Endothelial cell of umbilical vein (primary cell): ENCODE measurements at regions not wholly inside any gene's neighbourhood (a gene's known extent, or its start where the extent isn't known, plus 50 kb on each side); places are given as distances from the start of the nearest gene placed in this dataset.

Source experiments
- BruUV-seq: library from RNA; stranded (reverse); fragments of 400-500 nt; replicated peaks from 2 replicates; lab custom pipeline; 2021; lab: Mats Ljungman, UMichigan
- CTCF ChIA-PET: fragments of 300-600, 350-600 bp; sonication (Branson Sonifier 250); formaldehyde crosslinking; loops from one replicate; lab custom pipeline; 2021; ENCODE audit warnings: antibody characterized with exemption, inconsistent platforms; lab: Charles Lee
- POLR2A ChIA-PET: fragments of 300-600, 350-600 bp; sonication (Branson Sonifier 250); formaldehyde crosslinking; loops from one replicate; lab custom pipeline; 2021; ENCODE audit warnings: antibody characterized with exemption, inconsistent platforms; lab: Charles Lee
- DNase-seq: peaks from one replicate; pipeline ENCODE4 v3.0.0-alpha.2; 2011; ENCODE audit warnings: low read depth, low spot score
- FAIRE-seq: peaks from 2 replicates; lab custom pipeline; 2011; peaks lifted over from hg19 to GRCh38; lab: Jason Lieb, UNC
- H2AFZ ChIP-seq: 2 replicates; pipeline ENCODE4 v1.6.0; 2012; ENCODE audit warnings: low read depth, low read length, control low read depth, inconsistent platforms
- H3K27ac ChIP-seq: 2 replicates; pipeline ENCODE4 v1.5.1; 2011; ENCODE audit warnings: low read depth, mild to moderate bottlenecking, control low read depth, low read length, moderate library complexity; ENCODE audit not compliant: insufficient read depth
- H3K27me3 ChIP-seq, 2 experiments: 2 replicates each; pipeline versions ENCODE4 v1.6.0 to v1.6.1; 2011; ENCODE audit warnings: low read length in 2 of 2, mixed read lengths in 1 of 2; ENCODE audit not compliant: control insufficient read depth in 2 of 2, insufficient read depth in 2 of 2
- H3K36me3 ChIP-seq, 2 experiments: 2 replicates in 1 of 2; 3 replicates in 1 of 2; pipeline ENCODE4 v1.5.1; 2011; ENCODE audit warnings: low read length in 2 of 2, mild to moderate bottlenecking in 1 of 2, moderate library complexity in 1 of 2; ENCODE audit not compliant: control insufficient read depth in 2 of 2, insufficient read depth in 2 of 2; ENCODE audit errors: extremely low read depth in 1 of 2
- H3K4me1 ChIP-seq: 3 replicates; pipeline ENCODE4 v1.5.1; 2011; ENCODE audit warnings: mild to moderate bottlenecking, low read length; ENCODE audit not compliant: control insufficient read depth, insufficient read depth; ENCODE audit errors: extremely low read depth
- H3K4me2 ChIP-seq: 2 replicates; pipeline ENCODE4 v1.6.1; 2011; ENCODE audit warnings: low read length, control low read depth, mixed read lengths; ENCODE audit not compliant: insufficient read depth
- H3K4me3 ChIP-seq, 3 experiments: fragments of 200-600 bp in 1 of 3; sonication (generic), shearing (Covaris generic) in 1 of 3; replicated peaks in 1 of 3; 2 replicates each; pipeline ENCODE4 v1.5.1; 2011 to 2016; ENCODE audit warnings: control low read depth in 3 of 3, low read length in 3 of 3, mild to moderate bottlenecking in 2 of 3, inconsistent platforms in 1 of 3, low read depth in 1 of 3, moderate library complexity in 1 of 3; ENCODE audit not compliant: insufficient read depth in 1 of 3
- H3K79me2 ChIP-seq: 2 replicates; pipeline ENCODE4 v1.6.0; 2012; ENCODE audit warnings: low read length, inconsistent platforms; ENCODE audit not compliant: control insufficient read depth, insufficient read depth
- H3K9ac ChIP-seq: replicated peaks from 2 replicates; pipeline ENCODE3; 2011; ENCODE audit warnings: low read length, control low read depth; ENCODE audit not compliant: insufficient read depth; ENCODE audit errors: extremely low read depth
- H3K9me1 ChIP-seq: replicated peaks from 3 replicates; pipeline ENCODE4 v1.6.0; 2011; ENCODE audit warnings: mild to moderate bottlenecking, low read length; ENCODE audit not compliant: control insufficient read depth, insufficient read depth; ENCODE audit errors: extremely low read depth
- H3K9me3 ChIP-seq: replicated peaks from 2 replicates; pipeline ENCODE4 v1.5.1; 2012; ENCODE audit warnings: low read length, inconsistent platforms; ENCODE audit not compliant: control insufficient read depth, insufficient read depth
- H4K20me1 ChIP-seq: replicated peaks from 2 replicates; pipeline ENCODE3; 2011; ENCODE audit warnings: mild to moderate bottlenecking, low read length; ENCODE audit not compliant: control insufficient read depth, insufficient read depth; ENCODE audit errors: extremely low read depth
- CTCF ChIP-seq, 2 donors: IDR thresholded peaks; 1 replicate in 1 of 2; 2 replicates in 1 of 2; pipeline ENCODE4 v1.5.1; 2011; ENCODE audit warnings: low read length in 2 of 2, mild to moderate bottlenecking in 2 of 2, moderate library complexity in 2 of 2, control low read depth in 1 of 2, inconsistent platforms in 1 of 2, low read depth in 1 of 2; ENCODE audit not compliant: insufficient read depth in 1 of 2; ENCODE audit errors: extremely low read depth in 1 of 2
- EZH2 ChIP-seq: IDR thresholded peaks from 2 replicates; pipeline ENCODE4 v1.6.1; 2012; ENCODE audit warnings: borderline replicate concordance, low read depth, mild to moderate bottlenecking, moderate library complexity, low read length, inconsistent platforms; ENCODE audit not compliant: severe bottlenecking
- FOS ChIP-seq: IDR thresholded peaks from 2 replicates; pipeline ENCODE4 v1.6.1; 2011; ENCODE audit warnings: mild to moderate bottlenecking, low read length, moderate library complexity, borderline replicate concordance; ENCODE audit not compliant: insufficient read depth
- GATA2 ChIP-seq: IDR thresholded peaks from 2 replicates; pipeline ENCODE4 v1.7.0; 2011; ENCODE audit warnings: low read depth, mild to moderate bottlenecking, moderate library complexity, mixed read lengths, low read length; ENCODE audit not compliant: insufficient read length, insufficient read depth
- JUN ChIP-seq: IDR thresholded peaks from 2 replicates; pipeline ENCODE4 v1.6.1; 2011; ENCODE audit warnings: borderline replicate concordance, low read depth; ENCODE audit not compliant: insufficient read length, insufficient read depth
- MAX ChIP-seq: IDR thresholded peaks from 2 replicates; pipeline ENCODE4 v1.6.1; 2011; ENCODE audit not compliant: insufficient read depth, insufficient read length
- MYC ChIP-seq: IDR thresholded peaks from one replicate; pipeline ENCODE4 v1.6.1; 2011; ENCODE audit warnings: mild to moderate bottlenecking, low read depth, low read length
- POLR2A ChIP-seq: IDR thresholded peaks from 2 replicates; pipeline ENCODE4 v1.6.1; 2012; ENCODE audit warnings: low read depth, mild to moderate bottlenecking, control low read depth, low read length
- POLR2AphosphoS5 ChIP-seq: IDR thresholded peaks from 2 replicates; pipeline ENCODE4 v1.6.1; 2012; ENCODE audit warnings: low read depth, mild to moderate bottlenecking, control low read depth, low read length, moderate library complexity; ENCODE audit not compliant: insufficient read depth
- dilution Hi-C: fragments of 300-500 bp; cut with MboI; formaldehyde crosslinking; loops from one replicate; pipeline ENCODE4 v1.15.0; 2019; ENCODE audit warnings: low sequenced_read_pairs; ENCODE audit not compliant: extremely low pct_ligation_motif_present
- intact Hi-C: fragments of 100-400 bp; cut with micrococcal nuclease; formaldehyde crosslinking; loops from one replicate; pipeline ENCODE4 v1.10.0; 2022

GRCh38 chrX:20952180-20952579, 422.0 kb upstream of the CNKSR2 start:
- Histone ChIP-seq H3K4me2 (no peak overlapping the region), H3K79me2 (no peaks in the 10 kb centered on the region), H3K27ac (no peak overlapping the region), H2AFZ (no peak overlapping the region), H3K27me3 (no peaks in the 10 kb centered on the region), H3K9me1 (no peaks in the 10 kb centered on the region), H3K4me3 (no peak overlapping the region), H3K9me3 (no peaks in the 10 kb centered on the region), H3K9ac (no peak overlapping the region), H3K4me1 (no peaks in the 10 kb centered on the region), H3K36me3 (no peaks in the 10 kb centered on the region), H4K20me1 (no peaks in the 10 kb centered on the region)
- intact Hi-C loops: no loop called here
- BruUV-seq: no TSS peak
- FAIRE-seq (no peak), DNase-seq (no peak)
- TF ChIP-seq MYC (no peak), MAX (no peak), EZH2 (no peak), JUN (no peak), CTCF (IDR thresholded peaks at IDR 0.05; ENCODE audit: extremely low read depth in 1 of 2, insufficient read depth in 1 of 2, low read depth in 1 of 2, low read length in 2 of 2) (no peak), FOS (no peak), POLR2AphosphoS5 (no peak), POLR2A (no peak), GATA2 (no peak)
- dilution Hi-C loops: no loop called here
- CTCF ChIA-PET: no interaction called here
- POLR2A ChIA-PET: no interaction called here
